Left ventricle myocardium inferior (tissue), 1 donor: ENCODE measurements at regions not wholly inside any gene's neighbourhood (a gene's known extent, or its start where the extent isn't known, plus 50 kb on each side); places are given as distances from the start of the nearest gene placed in this dataset.

Source experiments
- DNase-seq: peaks from one replicate; pipeline ENCODE4 v3.0.0-alpha.2; 2020
- H3K27ac ChIP-seq: fragments of 200-600 bp; replicated peaks from 2 replicates; pipeline ENCODE4 v1.8.0; 2021
- H3K27me3 ChIP-seq: fragments of 200-600 bp; 2 replicates; pipeline ENCODE4 v1.8.0; 2021; ENCODE audit warnings: low read depth
- H3K36me3 ChIP-seq: fragments of 200-600 bp; 2 replicates; pipeline ENCODE4 v1.8.0; 2021
- H3K4me1 ChIP-seq: fragments of 200-600 bp; 2 replicates; pipeline ENCODE4 v1.8.0; 2021
- H3K4me3 ChIP-seq: fragments of 200-600 bp; 2 replicates; pipeline ENCODE4 v1.8.0; 2021; ENCODE audit warnings: mild to moderate bottlenecking, moderate library complexity
- H3K9me3 ChIP-seq: fragments of 200-600 bp; replicated peaks from 2 replicates; pipeline ENCODE4 v1.8.0; 2021
- CTCF ChIP-seq: fragments of 200-600 bp; IDR thresholded peaks from 2 replicates; pipeline ENCODE4 v1.8.0; 2021; ENCODE audit warnings: antibody characterized with exemption, mild to moderate bottlenecking, borderline replicate concordance
- intact Hi-C: fragments of 100-400 bp; cut with micrococcal nuclease; formaldehyde crosslinking; loops from one replicate; pipeline ENCODE4 v1.11.0; 2022
- donor health status: DM: no; HTN: yes; CAD: no; lungs with severe emphysema.

- intact Hi-C loops = no loop called here
- H3K27ac ChIP-seq = no peak overlapping the region
- DNase-seq = no peak
Measured at GRCh38 chr7:33701189-33701740, 204.1 kb upstream of the BMPER start.

GRCh38 chr7:33701927-33702326 lies 203.4 kb upstream of the BMPER start:
- no peak for TF ChIP-seq CTCF
- no peak for DNase-seq

More at GRCh38 chr7:33701189-33701740, 204.1 kb upstream of the BMPER start:
- Histone ChIP-seq H3K36me3 (peaks cover 12% of the 10 kb centered on the region), H3K27me3 (no peaks in the 10 kb centered on the region), H3K9me3 (peaks cover 30% of the 10 kb centered on the region), H3K4me3 (no peak overlapping the region), H3K4me1 (no peaks in the 10 kb centered on the region)
- no peak for TF ChIP-seq CTCF

GRCh38 chr7:33702514-33703054 lies 202.8 kb upstream of the BMPER start:
- peaks cover 13% of the 10 kb centered on the region for H3K4me1 ChIP-seq
- H3K4me3 ChIP-seq = no peak overlapping the region
- H3K27me3 ChIP-seq = no peaks in the 10 kb centered on the region
- intact Hi-C loops = no loop called here
- no peak for TF ChIP-seq CTCF
- H3K27ac ChIP-seq = no peak overlapping the region
- peaks cover 30% of the 10 kb centered on the region for H3K9me3 ChIP-seq
- peaks cover 12% of the 10 kb centered on the region for H3K36me3 ChIP-seq
- DNase-seq = no peak

More at GRCh38 chr7:33701927-33702326, 203.4 kb upstream of the BMPER start:
- Histone ChIP-seq H3K4me1 (peaks cover 6% of the 10 kb centered on the region), H3K27ac (no peak overlapping the region), H3K4me3 (no peak overlapping the region), H3K9me3 (peaks cover 30% of the 10 kb centered on the region), H3K36me3 (peaks cover 12% of the 10 kb centered on the region), H3K27me3 (no peaks in the 10 kb centered on the region)
- intact Hi-C loops = no loop called here

GRCh38 chr7:33705333-33705833 lies 200.0 kb upstream of the BMPER start:
- peaks cover 16% of the 10 kb centered on the region for H3K4me1 ChIP-seq
- H3K9me3 ChIP-seq = peaks cover 23% of the 10 kb centered on the region
- DNase-seq = no peak
- no peaks in the 10 kb centered on the region for H3K27me3 ChIP-seq
- no peak overlapping the region for H3K4me3 ChIP-seq
- intact Hi-C loops = no loop called here
- H3K27ac ChIP-seq = no peak overlapping the region
- no peak for TF ChIP-seq CTCF
- H3K36me3 ChIP-seq = peaks cover 10% of the 10 kb centered on the region

GRCh38 chr7:33706186-33706585 lies 199.2 kb upstream of the BMPER start:
- Histone ChIP-seq H3K27me3 (no peaks in the 10 kb centered on the region), H3K4me3 (no peak overlapping the region), H3K9me3 (peaks cover 15% of the 10 kb centered on the region), H3K27ac (no peak overlapping the region), H3K4me1 (peaks cover 16% of the 10 kb centered on the region), H3K36me3 (peaks cover 4% of the 10 kb centered on the region)
- intact Hi-C loops = no loop called here
- DNase-seq = no peak
- no peak for TF ChIP-seq CTCF
